HG02678 (cell line): ENCODE measurements at regions not wholly inside any gene's neighbourhood (a gene's known extent, or its start where the extent isn't known, plus 50 kb on each side); places are given as distances from the start of the nearest gene placed in this dataset.

Source experiments
- ATAC-seq: cut with Tn5 transposase; IDR thresholded peaks from one replicate; pipeline ENCODE4 v1.9.1; 2021; ENCODE audit warnings: mild to moderate bottlenecking, moderate library complexity; ENCODE audit not compliant: unreplicated experiment

GRCh38 chr10:92747066-92747465 is 57.3 kb downstream of the HHEX start:
- ATAC-seq, result no peak

GRCh38 chr10:92747600-92747999 is 57.8 kb downstream of the HHEX start:
- no peak for ATAC-seq

GRCh38 chr10:92750791-92751533 is 61.2 kb downstream of the HHEX start:
- ATAC-seq, result no peak

GRCh38 chr10:92751534-92751811 is 61.7 kb downstream of the HHEX start:
- ATAC-seq, result no peak

- ATAC-seq, result no peak
Measured at GRCh38 chr10:92751827-92752226, 62.1 kb downstream of the HHEX start.

- ATAC-seq, result no peak
Measured at GRCh38 chr10:92753865-92754264, 64.1 kb downstream of the HHEX start.

- ATAC-seq, result no peak
Measured at GRCh38 chr10:92755725-92756124, 66.0 kb downstream of the HHEX start.

GRCh38 chr10:92756201-92757065 is 66.7 kb downstream of the HHEX start:
- peak; percentile 85 for ATAC-seq

GRCh38 chr10:92757066-92757710 is 67.4 kb downstream of the HHEX start:
- peak; percentile 71 for ATAC-seq

- ATAC-seq, result no peak
Measured at GRCh38 chr10:92757711-92758104, 68.0 kb downstream of the HHEX start.

- no peak for ATAC-seq
Measured at GRCh38 chr10:92758594-92758993, 68.8 kb downstream of the HHEX start.

- no peak for ATAC-seq
Measured at GRCh38 chr10:92760609-92761008, 70.9 kb downstream of the HHEX start.

- ATAC-seq, result no peak
Measured at GRCh38 chr10:92761571-92761970, 71.8 kb downstream of the HHEX start.

GRCh38 chr10:92763634-92764155 is 73.9 kb downstream of the HHEX start:
- ATAC-seq, result no peak

- no peak for ATAC-seq
Measured at GRCh38 chr10:92766451-92766850, 76.7 kb downstream of the HHEX start.

GRCh38 chr10:92768104-92768503 is 78.3 kb downstream of the HHEX start:
- no peak for ATAC-seq

GRCh38 chr10:92773776-92774175 is 74.5 kb upstream of the EXOC6 start:
- no peak for ATAC-seq

GRCh38 chr10:92778091-92778490 is 70.2 kb upstream of the EXOC6 start:
- ATAC-seq, result no peak

- no peak for ATAC-seq
Measured at GRCh38 chr10:92785118-92785517, 63.2 kb upstream of the EXOC6 start.

- no peak for ATAC-seq
Measured at GRCh38 chr10:92787557-92788152, 60.7 kb upstream of the EXOC6 start.

GRCh38 chr10:92789067-92789466 is 59.3 kb upstream of the EXOC6 start:
- no peak for ATAC-seq
